Right ventricle myocardium superior (tissue), 1 donor: ENCODE measurements at regions not wholly inside any gene's neighbourhood (a gene's known extent, or its start where the extent isn't known, plus 50 kb on each side); places are given as distances from the start of the nearest gene placed in this dataset.

Experiments
- ATAC-seq: fragments of 200-7000 bp; cut with Tn5 transposase; one replicate; pipeline ENCODE4 v1.9.1; 2020; ENCODE audit warnings: mild to moderate bottlenecking; ENCODE audit not compliant: poor library complexity
- DNase-seq: peaks from one replicate; pipeline ENCODE4 v3.0.0-alpha.2; 2020
- intact Hi-C: fragments of 100-400 bp; cut with DNase I; formaldehyde crosslinking; loops from one replicate; pipeline ENCODE4 v1.11.2; 2022
- donor health status: DM: no; HTN: yes; CAD: no; lungs with severe emphysema.

DNA sequence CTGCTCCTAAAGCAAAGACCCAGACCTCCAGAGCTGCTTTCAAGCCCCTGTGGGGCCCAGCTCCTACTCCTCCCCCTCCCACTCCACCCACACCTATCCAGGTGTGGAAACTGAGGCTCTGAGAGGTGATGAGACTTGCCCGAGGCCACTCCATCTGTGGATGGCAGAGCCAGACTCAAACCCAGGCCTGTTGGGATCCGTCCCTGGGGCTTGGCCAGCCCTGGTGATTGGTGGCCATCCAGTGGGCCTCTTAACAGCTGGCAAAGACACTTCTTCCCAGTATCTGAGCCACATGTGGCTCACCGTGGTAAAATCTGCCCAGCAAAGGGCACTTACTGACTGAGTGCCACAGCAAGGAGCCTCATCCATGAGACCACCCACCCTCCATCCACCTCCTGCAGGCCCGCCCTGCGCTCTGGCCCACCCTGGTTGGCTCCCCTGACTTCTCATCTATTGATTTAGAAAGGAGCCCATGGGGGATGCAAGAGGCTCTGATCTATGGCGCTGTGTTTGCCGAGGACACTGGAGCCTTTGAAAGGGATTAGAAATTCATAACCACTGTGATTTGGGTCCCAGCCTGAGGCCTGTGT lies 398.5 kb downstream of the PTPRU start:
- DNase-seq (no peak), ATAC-seq (no peak)
- intact Hi-C loops = no loop called here

DNA sequence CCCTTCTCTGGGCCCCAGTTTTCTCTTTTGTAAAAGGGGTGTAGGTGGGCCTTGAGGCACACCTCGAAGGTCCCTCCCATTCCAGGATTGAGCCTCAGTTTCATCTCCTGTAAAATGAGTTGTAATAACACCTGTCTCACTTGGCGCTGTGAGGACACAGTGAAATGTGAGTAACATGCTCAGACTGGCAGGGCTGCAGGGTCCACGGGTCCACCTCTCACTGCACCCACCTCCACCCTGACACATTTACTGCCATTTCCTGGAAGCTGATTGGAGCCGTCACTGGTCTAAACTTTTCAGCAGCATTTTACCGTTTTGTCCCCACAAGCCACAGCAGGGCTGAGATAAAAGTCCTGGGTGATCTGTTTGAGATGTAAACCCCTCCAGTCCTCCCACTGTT lies 398.0 kb downstream of the PTPRU start:
- no peak for DNase-seq
- no peak for ATAC-seq
- intact Hi-C loops = no loop called here

DNA sequence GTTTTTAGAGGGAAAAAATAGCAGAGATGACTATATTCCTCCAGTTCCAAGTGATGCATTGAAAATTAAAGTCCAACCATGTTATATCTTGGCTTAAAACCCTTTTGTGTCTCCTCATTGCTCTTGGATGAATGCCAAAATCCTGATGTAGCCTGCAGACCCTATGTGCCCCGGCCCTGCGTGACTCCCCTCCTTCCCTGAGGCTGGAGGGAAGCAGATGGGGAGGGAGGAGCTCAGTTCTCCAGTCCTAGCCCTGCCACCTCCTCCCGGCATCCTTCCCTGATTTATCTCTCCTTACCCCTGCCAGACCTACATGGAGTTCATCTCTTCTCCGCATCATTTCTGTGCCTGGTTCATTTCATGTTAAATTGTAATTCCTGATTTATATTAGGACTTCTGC lies 397.4 kb downstream of the PTPRU start:
- intact Hi-C loops = no loop called here
- no peak for DNase-seq
- no peak for ATAC-seq

DNA sequence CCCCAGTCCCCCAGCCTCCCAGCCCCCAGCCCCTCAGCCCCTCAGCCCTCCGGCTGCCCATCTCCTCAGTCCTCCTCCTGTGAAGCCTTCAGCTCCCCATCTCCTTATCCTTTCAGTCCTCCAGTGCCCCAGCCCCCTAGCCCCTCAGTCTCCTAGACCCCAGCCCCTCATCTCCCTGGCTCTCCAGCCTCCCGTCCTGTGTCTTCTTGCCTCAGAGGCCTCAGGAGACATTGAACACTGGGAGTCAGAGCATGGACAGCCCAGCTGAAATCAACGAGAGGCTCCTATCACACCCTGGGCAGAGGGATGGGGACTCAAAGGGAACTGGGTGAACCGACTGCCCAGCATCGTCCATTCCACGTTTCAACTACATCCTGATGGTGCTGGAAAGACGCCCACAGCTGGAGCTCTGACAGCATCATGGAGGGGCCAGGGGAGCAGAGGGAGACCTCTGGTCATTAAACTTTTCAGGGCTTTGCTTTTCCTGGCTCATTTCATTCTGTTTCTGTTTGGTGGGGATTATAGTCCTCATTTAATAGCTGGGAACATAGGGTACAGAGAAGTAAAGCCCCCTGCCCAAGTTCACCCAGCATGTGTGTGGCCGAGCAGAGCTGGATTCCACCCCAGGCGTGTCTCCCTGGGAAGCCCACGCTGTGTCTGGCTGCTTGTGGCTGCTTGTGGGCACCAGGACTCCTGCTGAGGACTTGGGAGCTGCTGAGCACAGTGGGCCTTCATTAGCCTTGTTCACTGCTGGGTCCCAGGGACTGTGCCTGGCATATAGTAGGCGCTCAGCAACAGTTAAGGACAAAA lies 396.7 kb downstream of the PTPRU start:
- intact Hi-C loops = no loop called here
- no peak for DNase-seq
- ATAC-seq = no peak

DNA sequence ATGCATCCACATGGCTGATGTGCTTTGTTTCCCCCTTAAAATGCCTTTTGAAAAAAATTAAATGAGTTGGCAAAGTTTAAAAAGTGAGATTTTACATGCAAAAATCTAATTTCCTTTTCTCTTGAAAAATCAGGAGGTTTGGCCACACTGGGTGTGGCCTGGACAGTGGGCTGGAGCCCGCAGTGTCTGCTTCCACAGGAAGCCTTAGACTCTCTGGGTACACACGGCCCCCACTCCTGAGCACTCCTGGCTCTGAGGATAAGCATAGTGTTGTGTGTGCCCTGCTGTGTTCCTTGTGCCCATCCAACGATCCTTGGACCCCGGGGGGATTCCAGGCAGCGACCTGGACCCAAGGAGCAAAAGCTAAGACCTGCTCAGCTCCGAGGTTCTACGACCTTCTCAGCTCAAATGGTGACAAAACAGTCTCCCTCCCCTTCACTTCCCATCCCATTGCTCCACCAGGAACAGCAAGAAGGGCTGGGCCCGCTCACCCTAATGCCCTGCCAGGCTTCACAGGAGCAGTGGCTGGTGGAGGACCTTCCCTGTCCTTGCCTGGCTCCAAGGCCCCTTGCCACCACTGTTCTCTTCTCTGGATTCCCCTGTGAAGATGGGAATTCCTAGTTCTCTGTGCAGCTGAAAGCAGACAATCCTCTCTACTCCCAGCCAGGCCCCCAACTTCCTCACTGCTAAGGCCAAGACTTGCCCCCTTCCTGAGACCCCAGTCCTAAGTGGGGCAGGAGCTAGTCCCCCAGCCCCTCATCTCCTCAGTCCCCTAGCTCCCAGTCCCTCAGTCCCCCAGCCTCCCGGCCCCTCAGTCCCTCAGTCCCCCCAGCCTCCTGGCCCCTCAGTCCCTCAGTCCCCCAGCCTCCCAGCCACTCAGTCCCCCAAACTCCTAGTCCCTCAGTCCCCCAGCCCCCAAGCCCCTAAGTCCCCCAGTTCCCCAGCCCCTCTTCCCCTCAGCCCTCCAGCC lies 395.8 kb downstream of the PTPRU start:
- DNase-seq (no peak), ATAC-seq (no peak)
- intact Hi-C loops = no loop called here

DNA sequence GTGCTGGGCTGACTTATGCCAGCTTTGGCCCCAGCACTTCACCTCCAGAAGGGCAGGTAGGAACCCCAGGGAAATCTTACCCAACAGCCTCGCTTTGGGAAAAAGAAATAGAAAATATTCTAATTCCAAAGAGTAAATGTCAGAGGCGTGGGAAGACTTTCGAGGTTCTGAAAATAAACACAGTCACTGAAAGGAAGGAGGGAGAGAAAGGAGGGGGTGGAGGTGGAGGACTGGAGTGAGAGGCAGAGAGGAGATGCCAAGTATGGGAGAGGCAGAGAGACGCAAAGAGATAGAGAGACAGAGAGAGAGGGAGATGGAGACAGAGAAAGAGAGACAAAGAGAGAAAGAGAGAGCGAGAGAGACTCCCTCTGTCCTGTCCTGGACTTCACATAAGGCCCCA lies 395.0 kb downstream of the PTPRU start:
- DNase-seq = no peak
- ATAC-seq = no peak
- intact Hi-C loops = no loop called here

DNA sequence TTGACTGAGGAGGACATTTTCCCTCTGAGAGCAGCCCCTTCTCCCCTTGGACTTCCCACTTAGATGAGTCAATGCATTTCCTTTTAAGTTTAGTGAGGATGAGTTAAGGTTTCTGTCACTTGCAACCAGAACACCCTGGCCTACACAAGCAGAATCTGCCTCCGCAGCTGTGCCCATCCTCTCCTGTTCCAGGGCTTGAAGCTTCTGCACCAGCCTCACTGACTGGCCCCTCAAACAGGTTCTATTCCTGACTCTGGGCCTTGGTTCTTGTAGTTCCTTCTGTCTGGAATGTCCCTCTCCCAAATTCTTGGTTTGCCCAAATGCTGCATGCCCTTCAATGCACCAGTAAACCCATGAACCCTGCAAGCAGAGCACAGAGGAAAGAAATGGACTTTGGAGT lies 394.4 kb downstream of the PTPRU start:
- no peak for ATAC-seq
- DNase-seq = no peak
- intact Hi-C loops = no loop called here

DNA sequence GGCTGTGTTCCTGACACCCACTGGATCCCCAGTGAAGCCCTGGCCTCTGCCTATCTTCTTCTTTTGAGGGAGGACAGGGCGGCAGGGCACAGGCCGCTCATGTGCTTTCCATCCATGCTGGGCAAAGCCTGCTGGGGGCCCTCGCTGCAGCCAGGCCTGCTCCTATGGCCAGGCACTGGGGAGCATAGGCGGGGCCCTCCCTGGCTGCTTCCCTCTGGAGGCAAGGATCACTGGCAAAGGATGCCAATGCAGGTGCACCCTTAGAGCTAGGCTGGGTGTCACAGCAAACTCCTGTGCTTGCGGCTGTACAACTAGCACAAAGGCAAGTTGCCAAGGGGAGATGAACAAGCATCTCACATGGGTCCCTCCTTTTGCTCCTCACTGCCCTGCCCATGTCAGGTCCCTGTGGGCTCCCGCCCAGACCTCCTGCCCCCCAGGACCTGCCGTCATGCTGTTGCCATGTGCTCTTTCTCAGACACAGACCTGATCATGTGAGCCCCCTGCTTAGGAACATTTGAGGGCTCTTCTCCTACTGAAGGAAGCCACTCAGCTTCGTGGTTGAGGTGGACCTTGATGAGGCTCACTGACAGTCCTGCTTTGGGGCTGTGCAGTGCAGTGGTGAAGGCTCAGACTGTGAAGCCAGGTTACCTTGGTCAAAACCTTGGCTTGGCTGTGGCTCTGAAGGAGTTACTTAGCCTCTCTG lies 393.6 kb downstream of the PTPRU start:
- ATAC-seq (no peak), DNase-seq (no peak)
- intact Hi-C loops = no loop called here

DNA sequence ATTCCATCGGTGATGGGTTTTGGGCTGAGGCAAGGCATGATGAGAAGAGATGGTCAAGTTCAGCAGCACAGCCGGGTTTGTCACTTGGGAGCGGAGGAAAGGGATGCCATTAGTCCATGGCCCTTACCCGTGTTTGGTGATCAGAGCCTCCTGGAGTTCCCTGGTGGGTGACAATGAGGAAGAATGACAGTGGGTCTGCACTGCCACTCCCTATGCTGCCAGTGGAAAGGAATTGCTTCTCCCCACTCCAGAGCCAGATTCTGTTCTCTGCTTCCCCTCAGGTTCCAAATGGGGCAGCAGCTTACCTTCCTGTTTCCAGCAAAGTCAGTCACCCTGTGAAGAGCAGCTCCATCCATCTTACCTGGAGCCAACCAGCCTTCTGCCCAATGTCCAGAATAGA lies 393.1 kb downstream of the PTPRU start:
- no peak for ATAC-seq
- intact Hi-C loops = no loop called here
- DNase-seq = no peak

DNA sequence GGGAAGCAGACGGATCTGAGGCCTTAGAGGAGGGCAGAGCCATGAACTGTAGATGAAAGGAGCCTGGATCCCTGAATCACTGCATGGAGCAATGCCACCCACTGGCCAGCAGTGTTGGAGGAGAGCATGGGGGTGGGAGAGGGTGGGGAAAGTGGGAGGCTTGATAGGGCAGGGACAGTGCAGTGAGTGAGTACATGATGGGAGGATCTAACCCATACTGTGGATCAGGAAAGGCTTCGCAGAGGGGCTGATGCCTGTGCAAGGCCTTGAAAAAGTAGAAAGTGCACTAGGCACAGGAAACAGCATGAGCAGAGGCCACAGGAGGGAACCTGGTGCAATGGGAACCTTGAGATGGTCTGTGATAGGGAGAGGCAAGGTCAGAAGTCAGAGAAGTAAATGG lies 391.9 kb downstream of the PTPRU start:
- DNase-seq (no peak), ATAC-seq (no peak)

DNA sequence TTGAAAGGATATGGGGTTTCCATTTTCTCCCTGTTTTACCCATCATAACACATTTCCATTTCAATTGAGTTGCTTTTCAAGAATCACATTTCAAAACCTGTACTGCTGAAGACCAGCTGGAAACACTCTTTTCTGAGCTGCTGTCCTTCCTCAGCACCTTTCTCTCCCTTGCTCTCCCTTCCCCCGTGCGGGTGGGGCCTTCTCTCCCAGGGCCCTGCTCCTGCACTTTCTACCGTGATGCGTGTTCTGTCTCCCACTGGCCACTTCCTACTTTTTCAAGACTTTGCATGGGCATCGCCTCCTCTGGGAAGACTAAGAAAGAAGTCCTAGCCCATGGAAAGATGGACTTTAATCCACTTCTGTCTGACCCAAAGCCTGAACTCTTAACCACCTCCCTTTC lies 390.4 kb downstream of the PTPRU start:
- no peak for DNase-seq
- intact Hi-C loops = no loop called here
- no peak for ATAC-seq

More for the DNA sequence above, 391.9 kb downstream of the PTPRU start:
- intact Hi-C loops = no loop called here

DNA sequence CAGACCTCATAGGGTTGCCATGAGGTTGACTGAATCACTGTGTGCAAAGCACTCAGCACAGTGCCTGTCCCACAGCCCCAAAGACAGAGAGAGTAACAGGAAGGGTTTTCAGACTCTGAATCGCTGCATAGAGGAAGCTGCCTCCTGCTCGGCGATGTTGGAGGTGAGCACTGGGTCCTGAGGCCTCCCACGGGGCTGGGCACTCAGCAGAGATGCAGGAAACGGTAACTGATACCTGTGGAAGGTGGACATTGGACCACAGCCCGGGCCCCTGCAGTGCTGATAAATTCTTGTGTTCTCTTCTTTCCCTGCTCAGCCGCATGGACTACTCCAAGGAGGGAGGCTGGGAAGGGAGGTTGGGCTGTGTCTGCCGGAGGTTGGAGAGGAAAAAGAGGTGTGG lies 389.7 kb downstream of the PTPRU start:
- ATAC-seq (no peak), DNase-seq (no peak)
- intact Hi-C loops = no loop called here

DNA sequence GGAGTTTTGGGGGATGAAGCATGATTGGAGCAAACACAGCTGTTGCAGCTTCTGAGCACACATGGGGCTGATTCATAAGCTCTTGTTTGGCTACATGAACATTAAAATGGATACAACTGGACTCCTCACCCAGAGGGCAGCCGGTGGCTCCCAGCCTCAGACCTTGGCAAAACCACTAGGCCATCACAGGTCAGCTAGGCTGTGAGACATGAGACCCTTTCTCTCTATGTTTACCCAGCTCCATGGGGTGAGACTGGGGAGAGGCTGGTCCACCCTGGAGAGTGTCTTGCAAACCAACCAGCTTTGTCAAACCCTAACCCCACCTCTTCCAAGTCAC lies 388.7 kb downstream of the PTPRU start:
- DNase-seq (no peak), ATAC-seq (no peak)
- intact Hi-C loops = no loop called here

DNA sequence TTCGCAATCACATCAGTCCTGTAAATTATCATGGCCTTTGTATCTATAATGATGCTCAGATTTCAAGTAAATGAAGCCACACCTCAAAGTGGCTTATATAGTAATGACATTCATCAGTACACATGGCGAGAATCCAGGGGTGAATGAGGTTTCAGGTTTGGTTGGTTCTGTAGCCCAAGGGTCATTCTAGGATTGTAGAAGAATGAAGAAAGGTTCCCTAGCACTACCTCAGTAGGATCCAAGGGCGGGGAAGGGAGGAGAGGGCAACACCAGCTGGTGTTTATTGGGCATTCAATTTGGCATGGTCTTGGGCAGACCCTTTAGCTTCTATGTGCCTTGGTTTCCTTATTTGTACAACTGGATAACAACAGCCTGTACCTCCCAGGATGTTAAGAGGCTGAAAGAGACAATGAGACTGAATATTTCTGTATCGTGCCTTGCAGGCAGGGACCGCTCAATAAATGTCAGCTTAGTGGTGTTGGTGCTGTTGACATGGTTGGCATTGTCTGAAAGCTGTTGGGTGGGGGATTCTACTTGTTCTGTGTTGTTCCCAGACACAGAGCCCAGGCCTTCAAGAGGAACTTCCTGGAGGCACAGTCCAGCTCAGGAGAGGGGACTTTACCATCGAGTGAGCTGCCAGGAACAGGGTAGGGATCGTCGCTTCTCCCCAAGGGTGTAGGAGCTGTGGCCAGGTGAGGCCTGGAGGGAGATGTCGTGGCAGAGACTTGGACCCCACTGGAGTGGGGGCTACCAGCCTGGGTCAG lies 388.2 kb downstream of the PTPRU start:
- intact Hi-C loops = no loop called here
- DNase-seq = no peak
- no peak for ATAC-seq

DNA sequence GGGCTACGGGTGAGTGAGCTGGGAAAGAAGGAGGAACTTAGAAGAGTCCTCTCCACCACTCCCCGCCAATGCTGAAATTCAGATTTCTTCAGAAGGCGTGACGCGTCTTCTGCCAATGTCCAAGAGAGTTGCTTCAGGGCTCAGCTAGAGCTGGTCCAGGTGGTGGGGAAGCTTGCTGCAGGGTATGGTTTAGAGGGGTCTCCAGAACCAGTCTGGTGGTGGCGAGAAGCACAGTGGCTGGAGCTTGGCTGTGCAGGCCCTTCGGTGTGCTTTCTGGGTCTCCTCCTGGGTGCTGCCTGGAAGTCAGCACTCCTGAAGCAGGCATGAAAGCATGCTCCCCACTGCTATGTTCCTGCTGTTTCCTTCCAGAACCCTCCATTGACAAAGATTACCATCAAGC lies 387.2 kb downstream of the PTPRU start:
- intact Hi-C loops = no loop called here
- ATAC-seq = no peak
- no peak for DNase-seq

DNA sequence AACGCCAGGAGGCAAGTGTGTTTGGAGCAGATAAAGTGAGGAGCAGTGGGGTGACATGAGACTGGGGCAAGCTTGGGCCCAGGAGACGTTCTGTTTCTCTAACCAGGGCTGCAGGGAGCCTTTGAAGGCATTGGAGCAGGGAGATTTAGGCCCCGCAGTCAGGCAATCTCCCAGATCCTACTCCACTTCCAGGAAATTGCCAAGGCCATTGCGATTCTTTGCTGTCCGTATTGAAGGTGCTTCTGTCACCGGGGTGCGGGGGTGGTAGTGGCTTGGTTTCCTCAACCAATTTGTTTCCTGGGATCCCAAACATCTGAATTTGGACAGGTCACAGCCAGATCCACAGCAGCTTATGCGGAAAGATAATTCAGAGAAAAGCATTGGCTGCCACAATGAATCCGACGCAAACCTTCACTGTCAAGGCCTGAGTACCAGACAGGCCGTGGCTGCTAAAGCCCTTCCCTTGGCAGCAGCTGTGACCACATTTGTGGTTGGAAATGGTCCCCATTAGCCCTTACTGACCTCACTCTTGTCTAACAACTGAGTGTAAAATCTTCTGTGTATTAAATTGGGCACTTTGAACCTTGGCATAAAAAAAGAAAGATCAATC lies 385.6 kb downstream of the PTPRU start:
- ATAC-seq (no peak), DNase-seq (no peak)
- intact Hi-C loops = no loop called here

DNA sequence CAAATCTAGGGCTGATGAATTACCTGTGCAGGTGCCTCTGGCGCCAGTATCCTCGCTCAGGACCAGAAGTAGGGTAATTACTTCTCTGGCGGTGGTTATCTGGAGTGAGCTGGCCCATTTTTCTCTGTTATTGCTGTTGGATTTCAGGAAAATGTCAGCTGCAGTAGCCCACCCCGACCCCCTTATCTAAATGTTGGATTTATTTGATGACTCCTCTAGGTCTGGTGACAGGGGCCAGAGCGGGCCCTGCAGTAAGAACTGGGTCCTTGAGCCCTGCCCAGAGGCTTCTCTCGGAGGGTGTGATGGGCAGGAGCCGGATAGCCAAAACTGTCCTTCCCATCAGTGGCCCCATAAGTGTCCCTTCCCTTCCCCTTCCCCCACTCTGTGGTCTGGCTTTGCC lies 384.3 kb downstream of the PTPRU start:
- ATAC-seq = no peak
- intact Hi-C loops = no loop called here

DNA sequence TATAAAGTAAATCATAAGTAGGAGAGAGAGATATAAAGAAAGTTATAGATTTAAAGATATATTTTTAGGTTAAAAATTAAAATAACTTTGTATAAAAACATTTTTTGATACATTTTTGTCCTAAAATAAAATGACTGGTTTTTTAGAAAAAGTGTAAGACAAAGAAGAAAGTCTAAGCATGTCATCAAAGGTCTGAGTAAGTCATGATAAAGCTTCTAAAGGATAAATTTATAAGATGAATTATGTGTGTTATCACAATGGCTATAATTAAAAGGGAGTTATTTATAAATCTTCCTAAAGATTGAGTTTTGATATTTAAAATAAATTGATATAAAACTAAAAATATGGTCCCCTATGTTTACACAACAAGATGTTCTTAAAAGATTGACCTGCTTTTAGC lies 370.9 kb downstream of the PTPRU start:
- DNase-seq = no peak
- intact Hi-C loops = no loop called here
- ATAC-seq = no peak

More for the DNA sequence above, 384.3 kb downstream of the PTPRU start:
- no peak for DNase-seq
